CD4-positive, alpha-beta memory T cell (primary cell): ENCODE measurements at regions not wholly inside any gene's neighbourhood (a gene's known extent, or its start where the extent isn't known, plus 50 kb on each side); places are given as distances from the start of the nearest gene placed in this dataset.
"Not testable (repeated sequence)": the region's sequence is repeated elsewhere in the genome, so short reads cannot be mapped to it uniquely, and the experiment has no call there.

Experiments used
- CTCF ChIA-PET: fragments of 350-600 bp; sonication (Branson Sonifier 250); formaldehyde crosslinking; loops from one replicate; lab custom pipeline; 2021; ENCODE audit warnings: inconsistent platforms; ENCODE audit not compliant: partially characterized antibody; lab: Charles Lee
- POLR2A ChIA-PET: fragments of 350-600 bp; sonication (Branson Sonifier 250); formaldehyde crosslinking; loops from one replicate; lab custom pipeline; 2021; ENCODE audit not compliant: partially characterized antibody; lab: Charles Lee
- DNase-seq, 5 donors: peaks; one replicate each; pipeline versions ENCODE4 v3.0.0 to v3.0.0-alpha.2; 2020 to 2022; ENCODE audit warnings: mixed read lengths in 1 of 5
- H3K27ac ChIP-seq: one replicate; pipeline ENCODE4 v1.7.0; 2013; ENCODE audit warnings: low read depth, low read length
- H3K27me3 ChIP-seq: 2 replicates; pipeline ENCODE4 v1.7.0; 2013; ENCODE audit warnings: mild to moderate bottlenecking, low read length, moderate library complexity; ENCODE audit not compliant: insufficient read depth
- H3K36me3 ChIP-seq: 2 replicates; pipeline ENCODE4 v1.7.0; 2013; ENCODE audit warnings: mild to moderate bottlenecking, low read length, moderate library complexity; ENCODE audit not compliant: insufficient read depth
- H3K4me1 ChIP-seq: 2 replicates; pipeline ENCODE4 v1.7.0; 2013; ENCODE audit warnings: mild to moderate bottlenecking, low read length, moderate library complexity; ENCODE audit not compliant: insufficient read depth
- H3K4me3 ChIP-seq, 2 donors: one replicate each; pipeline ENCODE4 v1.7.0; 2013; ENCODE audit warnings: low read length in 2 of 2, mild to moderate bottlenecking in 1 of 2
- H3K9me3 ChIP-seq, 2 donors: one replicate each; pipeline ENCODE4 v1.7.0; 2013; ENCODE audit warnings: low read length in 2 of 2, control low read depth in 1 of 2; ENCODE audit not compliant: control insufficient read depth in 1 of 2
- H3K27ac Mint-ChIP-seq, 7 donors: one replicate each; pipeline ENCODE4 v1.8.0; 2020 to 2021; ENCODE audit warnings: mixed read lengths in 7 of 7, mild to moderate bottlenecking in 6 of 7, inconsistent platforms in 3 of 7, moderate library complexity in 3 of 7
- H3K27me3 Mint-ChIP-seq, 2 donors: one replicate each; pipeline ENCODE4 v1.8.0; 2020 to 2021; ENCODE audit warnings: mixed read lengths in 2 of 2
- H3K36me3 Mint-ChIP-seq, 2 donors: one replicate each; pipeline ENCODE4 v1.8.0; 2020 to 2021; ENCODE audit warnings: mixed read lengths in 2 of 2, inconsistent platforms in 1 of 2, mild to moderate bottlenecking in 1 of 2
- H3K4me1 Mint-ChIP-seq, 4 donors: one replicate each; pipeline ENCODE4 v1.8.0; 2020 to 2021; ENCODE audit warnings: mixed read lengths in 4 of 4, mild to moderate bottlenecking in 1 of 4
- H3K4me3 Mint-ChIP-seq, 8 donors: one replicate each; pipeline ENCODE4 v1.8.0; 2020 to 2021; ENCODE audit warnings: mixed read lengths in 8 of 8, mild to moderate bottlenecking in 7 of 8, moderate library complexity in 6 of 8, inconsistent platforms in 3 of 8
- H3K9me3 Mint-ChIP-seq, 8 donors: one replicate each; pipeline ENCODE4 v1.8.0; 2020 to 2021; ENCODE audit warnings: mixed read lengths in 8 of 8, mild to moderate bottlenecking in 5 of 8, inconsistent platforms in 3 of 8, moderate library complexity in 1 of 8
- intact Hi-C: fragments of 100-400 bp; cut with micrococcal nuclease; formaldehyde crosslinking; loops from one replicate; pipeline ENCODE4 v1.15.1; 2023

DNA sequence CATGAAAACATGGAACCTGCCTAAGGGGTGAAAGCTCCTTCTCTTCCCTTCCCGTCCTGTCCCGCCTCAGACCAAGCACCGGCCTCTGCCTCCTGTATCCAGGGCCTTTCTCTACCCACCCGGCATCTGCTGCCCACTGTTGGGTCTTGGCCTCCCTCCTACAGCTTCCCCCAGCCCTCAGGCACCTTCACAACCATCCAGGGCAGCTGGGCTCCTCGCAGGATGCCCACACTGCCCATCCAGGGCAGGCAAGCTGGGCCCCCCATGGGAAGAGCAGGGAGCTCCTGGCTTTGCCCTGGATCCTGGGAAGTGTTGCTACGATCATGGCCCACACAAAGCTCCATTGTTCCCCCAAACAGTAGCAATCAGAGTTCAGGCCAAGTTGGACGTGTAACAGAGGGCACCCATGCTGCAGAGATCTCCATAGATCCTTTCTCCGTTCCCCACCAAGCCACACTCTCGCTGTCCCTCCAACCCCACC lies 206.6 kb downstream of the NDUFA10 start:
- intact Hi-C loops = no loop called here
- ChIA-PET CTCF (no interaction called here), POLR2A (no interaction called here)
- Mint-ChIP-seq H3K27me3 (peaks cover 1 to 4% of the 10 kb centered on the region in 2 donors), H3K4me3 (no peak overlapping the region), H3K27ac (peak overlapping the region in 2 of 7 donors; percentile 18 to 41), H3K9me3 (no peaks in the 10 kb centered on the region), H3K4me1 (no peaks in the 10 kb centered on the region), H3K36me3 (no peaks in the 10 kb centered on the region)
- Histone ChIP-seq H3K36me3 (no peaks in the 10 kb centered on the region), H3K4me3 (no peak overlapping the region), H3K9me3 (no peaks in the 10 kb centered on the region), H3K27ac (no peak overlapping the region), H3K4me1 (no peaks in the 10 kb centered on the region), H3K27me3 (no peaks in the 10 kb centered on the region)
- no peak for DNase-seq

DNA sequence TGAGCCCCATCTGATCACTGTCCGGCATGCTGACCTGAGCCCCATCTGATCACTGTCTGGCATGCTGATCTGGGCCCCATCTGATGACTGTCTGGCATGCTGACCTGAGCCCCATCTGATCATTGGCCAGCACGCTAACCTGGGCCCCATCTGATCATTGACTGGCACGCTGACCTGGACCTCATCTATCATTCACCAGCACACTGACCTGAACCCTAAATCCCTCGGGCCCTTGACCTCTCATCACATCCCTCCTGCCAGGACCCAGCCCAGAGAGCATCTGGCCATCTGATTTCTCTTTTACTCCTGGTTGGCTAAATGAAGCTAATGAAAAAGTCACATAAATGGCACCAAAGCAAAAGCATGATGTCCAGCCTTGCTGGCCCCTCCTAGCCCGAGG lies 207.1 kb downstream of the NDUFA10 start:
- Histone ChIP-seq H3K9me3 (no peaks in the 10 kb centered on the region), H3K4me1 (no peaks in the 10 kb centered on the region), H3K4me3 (no peak overlapping the region), H3K36me3 (no peaks in the 10 kb centered on the region), H3K27ac (no peak overlapping the region), H3K27me3 (no peaks in the 10 kb centered on the region)
- DNase-seq = no peak
- intact Hi-C loops = no loop called here
- H3K27ac Mint-ChIP-seq = peak overlapping the region in 1 of 7 donors; percentile 18
- no peaks in the 10 kb centered on the region for H3K4me1 Mint-ChIP-seq
- ChIA-PET POLR2A (no interaction called here), CTCF (no interaction called here)
- H3K4me3 Mint-ChIP-seq = no peak overlapping the region
- H3K36me3 Mint-ChIP-seq = no peaks in the 10 kb centered on the region
- no peaks in the 10 kb centered on the region for H3K9me3 Mint-ChIP-seq
- H3K27me3 Mint-ChIP-seq = peaks cover 1 to 4% of the 10 kb centered on the region in 2 donors

DNA sequence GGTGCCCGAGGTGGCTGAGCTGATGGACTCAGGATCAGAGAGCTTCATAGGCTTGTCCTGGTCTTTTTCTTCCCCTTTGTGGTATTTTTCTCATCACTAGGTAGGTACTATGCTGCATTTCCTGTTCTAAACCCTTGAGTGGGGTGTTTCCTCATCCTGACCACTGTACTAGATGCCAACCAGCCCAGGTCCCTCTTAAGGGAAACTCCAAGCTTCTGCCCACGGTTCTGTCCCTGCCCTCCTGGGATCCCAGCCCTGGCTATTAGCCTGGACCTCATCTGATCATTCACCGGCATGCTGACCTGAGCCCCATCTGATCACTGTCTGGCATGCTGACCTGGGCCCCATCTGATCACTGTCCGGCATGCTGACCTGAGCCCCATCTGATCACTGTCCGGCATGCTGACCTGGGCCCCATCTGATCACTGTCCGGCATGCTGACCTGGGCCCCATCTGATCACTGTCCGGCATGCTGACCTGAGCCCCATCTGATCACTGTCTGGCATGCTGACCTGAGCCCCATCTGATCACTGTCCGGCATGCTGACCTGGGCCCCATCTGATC lies 207.6 kb downstream of the NDUFA10 start:
- intact Hi-C loops, H3K27me3 Mint-ChIP-seq, DNase-seq, H3K4me1 Mint-ChIP-seq, H3K27me3 ChIP-seq, CTCF ChIA-PET, H3K36me3 Mint-ChIP-seq, POLR2A ChIA-PET, H3K4me1 ChIP-seq, H3K4me3 Mint-ChIP-seq, H3K4me3 ChIP-seq, H3K9me3 ChIP-seq, H3K36me3 ChIP-seq, H3K27ac ChIP-seq, H3K27ac Mint-ChIP-seq, H3K9me3 Mint-ChIP-seq: not testable (repeated sequence)

DNA sequence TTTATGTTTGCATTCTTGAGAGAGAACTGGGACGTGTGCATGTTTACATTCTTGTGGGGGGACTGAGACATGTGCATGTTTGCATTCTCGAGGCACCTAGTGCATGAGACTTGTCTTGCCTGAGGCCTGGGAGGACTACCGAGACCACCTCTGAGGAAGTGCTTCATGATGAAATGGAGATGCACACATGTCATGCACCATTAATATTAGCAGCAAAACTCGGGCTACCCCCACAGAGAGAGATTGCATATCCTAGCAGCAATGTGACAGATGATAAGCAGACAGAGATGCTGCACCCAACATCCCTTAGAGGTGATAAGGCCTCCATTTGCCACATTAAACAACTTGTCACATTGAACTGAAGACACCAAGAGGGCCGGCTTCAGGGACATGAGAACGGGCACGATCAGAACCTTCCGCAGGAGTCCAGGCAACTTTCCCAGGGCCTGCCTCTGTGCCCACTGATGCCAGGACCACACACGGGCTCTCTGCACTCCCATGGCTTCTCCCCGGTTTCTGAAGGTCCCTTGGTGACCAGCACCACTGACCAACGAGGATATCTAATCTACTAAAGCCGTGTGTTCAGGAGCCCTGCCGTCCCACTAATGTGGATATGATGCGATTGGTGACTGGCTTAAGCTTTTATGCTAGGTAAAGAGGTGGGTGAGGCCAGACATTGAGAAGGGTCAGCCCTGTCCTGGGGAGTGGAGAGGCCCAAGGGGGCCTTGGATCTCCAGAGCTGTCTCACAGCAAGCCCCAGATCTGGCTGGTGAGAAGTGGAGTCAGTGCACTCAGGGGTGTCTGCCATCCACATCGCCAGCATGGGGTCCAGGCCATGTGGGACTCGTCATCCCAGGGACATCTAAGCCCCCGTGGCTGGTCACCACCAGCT lies 208.3 kb downstream of the NDUFA10 start:
- no peaks in the 10 kb centered on the region for H3K27me3 ChIP-seq
- ChIA-PET CTCF (no interaction called here), POLR2A (no interaction called here)
- H3K4me1 ChIP-seq = no peaks in the 10 kb centered on the region
- no peaks in the 10 kb centered on the region for H3K36me3 ChIP-seq
- no peak for DNase-seq
- H3K9me3 ChIP-seq = no peaks in the 10 kb centered on the region
- H3K9me3 Mint-ChIP-seq = no peaks in the 10 kb centered on the region
- no peak overlapping the region for H3K4me3 ChIP-seq
- intact Hi-C loops = no loop called here
- H3K4me1 Mint-ChIP-seq = no peaks in the 10 kb centered on the region
- H3K4me3 Mint-ChIP-seq = no peak overlapping the region
- peaks cover 1 to 4% of the 10 kb centered on the region in 2 donors for H3K27me3 Mint-ChIP-seq
- no peaks in the 10 kb centered on the region for H3K36me3 Mint-ChIP-seq
- H3K27ac Mint-ChIP-seq = no peak overlapping the region
- H3K27ac ChIP-seq = no peak overlapping the region

DNA sequence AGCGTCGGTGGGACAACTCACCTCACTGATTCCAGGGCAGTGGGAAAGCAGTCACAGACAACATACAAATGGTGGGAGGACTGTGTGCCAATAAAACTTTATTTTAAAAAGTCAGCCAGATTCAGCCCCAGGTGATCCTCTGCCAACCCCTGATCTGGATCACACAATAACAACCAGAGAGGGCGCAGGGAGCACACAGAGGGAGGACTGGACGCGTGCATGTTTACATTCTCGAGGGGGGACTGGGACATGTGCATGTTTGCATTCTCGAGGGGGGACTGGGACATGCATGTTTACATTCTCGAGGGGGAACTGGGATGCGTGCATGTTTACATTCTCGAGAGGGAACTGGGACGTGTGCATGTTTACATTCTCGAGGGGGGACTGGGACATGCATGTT lies 209.5 kb downstream of the NDUFA10 start:
- H3K9me3 ChIP-seq = no peaks in the 10 kb centered on the region
- CTCF ChIA-PET = no interaction called here

DNA sequence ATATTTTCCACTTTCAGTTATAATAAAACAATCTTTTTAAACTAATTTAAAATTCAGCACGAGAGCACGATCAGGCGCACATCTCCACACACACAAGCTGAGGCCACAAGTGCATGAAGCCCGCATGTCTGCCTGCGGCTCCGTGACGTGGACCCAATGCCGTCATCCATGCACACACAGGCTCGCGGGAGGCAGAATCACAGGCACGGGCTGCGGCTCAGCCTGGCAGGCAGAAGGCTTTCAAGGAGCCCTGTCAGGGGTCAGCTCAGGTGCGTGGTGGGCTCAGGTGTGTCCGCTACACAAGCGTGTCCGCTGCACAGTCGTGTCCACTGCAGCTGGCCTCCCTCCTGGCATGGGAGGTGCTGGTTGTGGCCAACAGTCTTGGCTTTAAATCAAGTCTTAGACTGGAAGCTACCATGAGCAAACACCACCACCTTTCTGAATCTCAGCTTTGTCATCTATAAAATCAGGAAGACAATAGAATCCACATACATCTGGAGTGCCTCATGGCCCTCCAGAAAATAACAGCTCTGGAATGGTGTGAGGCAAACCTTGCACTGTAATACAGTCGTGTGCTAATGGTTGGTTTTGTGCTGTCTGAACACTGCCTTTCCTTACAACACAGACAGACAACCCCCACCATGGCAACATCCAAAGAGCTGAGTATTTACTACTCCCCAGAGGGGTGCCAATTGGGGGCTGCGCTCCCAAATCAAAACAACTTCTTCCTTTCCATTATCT lies 210.1 kb downstream of the NDUFA10 start:
- Mint-ChIP-seq H3K36me3 (no peaks in the 10 kb centered on the region), H3K4me1 (no peaks in the 10 kb centered on the region), H3K4me3 (no peak overlapping the region), H3K27me3 (peaks cover 1 to 4% of the 10 kb centered on the region in 2 donors), H3K27ac (no peak overlapping the region), H3K9me3 (no peaks in the 10 kb centered on the region)
- Histone ChIP-seq H3K27me3 (no peaks in the 10 kb centered on the region), H3K9me3 (no peaks in the 10 kb centered on the region), H3K4me3 (no peak overlapping the region), H3K27ac (no peak overlapping the region), H3K4me1 (no peaks in the 10 kb centered on the region), H3K36me3 (no peaks in the 10 kb centered on the region)
- intact Hi-C loops = no loop called here
- no peak for DNase-seq
- POLR2A ChIA-PET = no interaction called here
- CTCF ChIA-PET = no interaction called here

More for the DNA sequence above, 209.5 kb downstream of the NDUFA10 start:
- POLR2A ChIA-PET = no interaction called here
- peaks cover 1 to 4% of the 10 kb centered on the region in 2 donors for H3K27me3 Mint-ChIP-seq
- intact Hi-C loops = no loop called here
- Histone ChIP-seq H3K4me3 (no peak overlapping the region), H3K4me1 (no peaks in the 10 kb centered on the region), H3K27me3 (no peaks in the 10 kb centered on the region), H3K27ac (no peak overlapping the region), H3K36me3 (no peaks in the 10 kb centered on the region)
- no peak overlapping the region for H3K4me3 Mint-ChIP-seq
- no peaks in the 10 kb centered on the region for H3K9me3 Mint-ChIP-seq
- no peaks in the 10 kb centered on the region for H3K36me3 Mint-ChIP-seq
- H3K4me1 Mint-ChIP-seq = no peaks in the 10 kb centered on the region
- DNase-seq = no peak
- no peak overlapping the region for H3K27ac Mint-ChIP-seq

DNA sequence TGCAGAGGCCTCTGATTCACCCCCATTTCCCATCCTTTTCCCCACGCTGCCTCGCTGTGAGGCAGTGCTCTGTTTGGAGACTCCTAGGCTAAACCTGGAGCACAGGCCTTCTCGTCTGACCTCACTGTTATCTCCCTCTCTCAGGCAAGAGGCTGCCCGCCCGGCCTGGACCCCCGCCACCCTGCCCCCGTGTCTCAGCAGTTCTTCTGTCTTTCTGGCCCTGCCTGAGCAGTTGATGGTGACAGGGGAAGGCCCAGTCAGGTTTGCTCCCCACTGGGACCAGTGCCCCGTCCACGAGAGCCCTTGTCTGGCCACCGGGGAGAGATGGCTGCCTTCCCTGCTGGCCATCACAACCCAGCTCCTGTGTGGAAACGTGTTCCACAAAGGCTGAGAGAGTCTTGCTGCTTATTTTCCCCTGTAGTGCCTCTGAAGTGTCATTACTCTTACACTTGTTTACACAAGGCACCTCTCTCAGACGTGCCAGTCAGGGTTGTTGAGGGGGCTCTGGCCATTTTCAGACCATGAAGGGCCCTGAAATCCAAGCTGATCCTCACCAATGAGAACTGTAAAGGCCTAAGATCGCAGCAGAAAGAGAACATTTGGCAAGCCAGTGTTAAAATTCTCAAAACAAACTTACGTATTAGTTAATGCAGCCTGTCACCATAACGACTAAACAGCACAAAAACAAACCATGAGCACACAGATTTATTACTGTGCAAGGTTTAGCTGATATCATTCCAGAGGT lies 210.9 kb downstream of the NDUFA10 start:
- intact Hi-C loops = no loop called here
- Histone ChIP-seq H3K27me3 (no peaks in the 10 kb centered on the region), H3K36me3 (no peaks in the 10 kb centered on the region), H3K4me3 (no peak overlapping the region), H3K27ac (no peak overlapping the region), H3K4me1 (no peaks in the 10 kb centered on the region), H3K9me3 (no peaks in the 10 kb centered on the region)
- CTCF ChIA-PET = no interaction called here
- Mint-ChIP-seq H3K36me3 (no peaks in the 10 kb centered on the region), H3K9me3 (no peaks in the 10 kb centered on the region), H3K27ac (peak overlapping the region in 1 of 7 donors; percentile 78), H3K4me3 (no peak overlapping the region), H3K27me3 (peaks cover 1 to 4% of the 10 kb centered on the region in 2 donors), H3K4me1 (no peaks in the 10 kb centered on the region)
- DNase-seq = no peak
- POLR2A ChIA-PET = no interaction called here
